Kidney (tissue), 13 donors: ENCODE measurements at regions not wholly inside any gene's neighbourhood (a gene's known extent, or its start where the extent isn't known, plus 50 kb on each side); places are given as distances from the start of the nearest gene placed in this dataset.

Experiments
- DNase-seq, 5 donors: peaks; one replicate each; pipeline ENCODE4 v3.0.0-alpha.2; 2013 to 2020
- FAIRE-seq: peaks from 2 replicates; lab custom pipeline; 2012; peaks lifted over from hg19 to GRCh38; lab: Jason Lieb, UNC
- H3K27ac ChIP-seq, 2 donors: one replicate each; pipeline ENCODE4 v1.7.0; 2013; ENCODE audit warnings: low read depth in 2 of 2, low read length in 2 of 2, inconsistent platforms in 1 of 2
- H3K27me3 ChIP-seq: one replicate; pipeline ENCODE4 v1.7.1; 2013; ENCODE audit warnings: low read length, inconsistent platforms; ENCODE audit not compliant: control insufficient read depth, insufficient read depth
- H3K36me3 ChIP-seq, 3 donors: one replicate each; pipeline versions ENCODE4 v1.7.0 to v1.7.1; 2013; ENCODE audit warnings: low read length in 3 of 3, control low read depth in 1 of 3, inconsistent platforms in 1 of 3; ENCODE audit not compliant: insufficient read depth in 3 of 3, control insufficient read depth in 2 of 3
- H3K4me1 ChIP-seq, 3 donors: one replicate each; pipeline versions ENCODE4 v1.7.0 to v1.7.1; 2013; ENCODE audit warnings: low read length in 3 of 3, inconsistent platforms in 1 of 3, low read depth in 1 of 3; ENCODE audit not compliant: control insufficient read depth in 2 of 3, insufficient read depth in 2 of 3
- H3K4me3 ChIP-seq, 3 donors: one replicate each; pipeline versions ENCODE4 v1.7.0 to v1.8.1; 2013; ENCODE audit warnings: low read length in 3 of 3, control low read depth in 1 of 3, inconsistent platforms in 1 of 3
- H3K9ac ChIP-seq, 3 donors: one replicate each; pipeline versions ENCODE4 v1.7.0 to v1.7.1; 2013; ENCODE audit warnings: low read length in 3 of 3, control low read depth in 1 of 3, inconsistent platforms in 1 of 3
- H3K9me3 ChIP-seq, 3 donors: one replicate each; pipeline versions ENCODE4 v1.7.0 to v1.7.1; 2013; ENCODE audit warnings: low read length in 3 of 3, control low read depth in 1 of 3, inconsistent platforms in 1 of 3; ENCODE audit not compliant: control insufficient read depth in 2 of 3, insufficient read depth in 1 of 3
- CTCF ChIP-seq: IDR thresholded peaks from 3 replicates; pipeline ENCODE4 v1.5.1; 2012; ENCODE audit warnings: mild to moderate bottlenecking, moderate library complexity, borderline replicate concordance; ENCODE audit not compliant: insufficient read depth; ENCODE audit errors: extremely low read depth
- intact Hi-C: fragments of 100-400 bp; cut with DNase I; formaldehyde crosslinking; loops from one replicate; pipeline ENCODE4 v1.11.1; 2022
- donor health status: control.
- donor health status: control.
- donor health status: control.
- donor health status: control.
- donor health status: control.
- donor health status: DM: yes; HTN: yes; CAD: no.
- donor health status: Normal renal cell carcinoma (clear cell type).

- Histone ChIP-seq H3K4me1 (peaks cover 0 to 4% (median 0%) of the 10 kb centered on the region in 3 donors), H3K27me3 (no peaks in the 10 kb centered on the region), H3K36me3 (no peaks in the 10 kb centered on the region), H3K9me3 (no peaks in the 10 kb centered on the region), H3K4me3 (no peak overlapping the region), H3K27ac (peak overlapping the region in 1 of 2 donors; percentile 11), H3K9ac (no peak overlapping the region)
- FAIRE-seq, result no peak
- intact Hi-C loops, result no loop called here
- TF ChIP-seq CTCF, result no peak
- DNase-seq, result no peak
Measured at GRCh38 chr5:52710310-52710971, 77.3 kb upstream of the ITGA1 start.

GRCh38 chr5:52710972-52711596, 76.6 kb upstream of the ITGA1 start:
- peak overlapping the region in 1 of 2 donors; percentile 61 for H3K27ac ChIP-seq
- H3K4me3 ChIP-seq, result no peak overlapping the region
- no peaks in the 10 kb centered on the region for H3K36me3 ChIP-seq
- H3K9ac ChIP-seq, result no peak overlapping the region
- H3K4me1 ChIP-seq, result peaks cover 0 to 4% (median 0%) of the 10 kb centered on the region in 3 donors
- FAIRE-seq (peak; percentile 13), DNase-seq (no peak)
- H3K27me3 ChIP-seq, result no peaks in the 10 kb centered on the region
- intact Hi-C loops, result no loop called here
- TF ChIP-seq CTCF, result no peak
- H3K9me3 ChIP-seq, result no peaks in the 10 kb centered on the region

- Histone ChIP-seq H3K4me3 (no peak overlapping the region), H3K9ac (no peak overlapping the region), H3K36me3 (no peaks in the 10 kb centered on the region), H3K9me3 (no peaks in the 10 kb centered on the region), H3K27ac (no peak overlapping the region), H3K27me3 (no peaks in the 10 kb centered on the region), H3K4me1 (peaks cover 0 to 4% (median 0%) of the 10 kb centered on the region in 3 donors)
- DNase-seq (no peak), FAIRE-seq (no peak)
- intact Hi-C loops, result no loop called here
- TF ChIP-seq CTCF, result no peak
Measured at GRCh38 chr5:52712354-52712753, 75.4 kb upstream of the ITGA1 start.
